ENCODE measurements at regions not wholly inside any gene's neighbourhood (a gene's known extent, or its start where the extent isn't known, plus 50 kb on each side); places are given as distances from the start of the nearest gene placed in this dataset.

- DNase-seq (no peak), ATAC-seq (no peak)
- no peaks in the 10 kb centered on the region for H3K4me1 ChIP-seq
- H3K27ac ChIP-seq, result no peak overlapping the region
- intact Hi-C loops (cut with DNase I), result no loop called here
- H3K36me3 ChIP-seq, result no peaks in the 10 kb centered on the region
- H3K4me3 ChIP-seq, result no peak overlapping the region
- H3K9me3 ChIP-seq, result no peaks in the 10 kb centered on the region
- no peaks in the 10 kb centered on the region for H3K27me3 ChIP-seq (ENCODE audit: low read depth)
- TF ChIP-seq CTCF (IDR thresholded peaks at IDR 0.05), result no peak
These were observed 61.3 kb upstream of the VCX2 start for GRCh38 chrX:8232406-8232805.

GRCh38 chrX:8233091-8233490 is 62.0 kb upstream of the VCX2 start:
- Histone ChIP-seq H3K9me3 (no peaks in the 10 kb centered on the region), H3K27me3 (ENCODE audit: low read depth) (no peaks in the 10 kb centered on the region), H3K4me1 (no peaks in the 10 kb centered on the region), H3K27ac (no peak overlapping the region), H3K36me3 (no peaks in the 10 kb centered on the region), H3K4me3 (no peak overlapping the region)
- ATAC-seq (no peak), DNase-seq (no peak)
- no peak for TF ChIP-seq CTCF (IDR thresholded peaks at IDR 0.05)
- intact Hi-C loops (cut with DNase I), result no loop called here

GRCh38 chrX:8235026-8235425 is 64.0 kb upstream of the VCX2 start:
- no peak for DNase-seq
- intact Hi-C loops (cut with DNase I), result no loop called here
- H3K4me1 ChIP-seq, result no peaks in the 10 kb centered on the region
- no peaks in the 10 kb centered on the region for H3K27me3 ChIP-seq (ENCODE audit: low read depth)
- no peak for TF ChIP-seq CTCF (IDR thresholded peaks at IDR 0.05)
- no peak overlapping the region for H3K27ac ChIP-seq
- no peaks in the 10 kb centered on the region for H3K9me3 ChIP-seq
- H3K4me3 ChIP-seq, result no peak overlapping the region
- ATAC-seq, result no peak
- H3K36me3 ChIP-seq, result no peaks in the 10 kb centered on the region

- no peak for DNase-seq
- TF ChIP-seq CTCF (IDR thresholded peaks at IDR 0.05), result no peak
- intact Hi-C loops (cut with DNase I), result no loop called here
- ATAC-seq, result no peak
- Histone ChIP-seq H3K36me3 (no peaks in the 10 kb centered on the region), H3K4me3 (no peak overlapping the region), H3K27me3 (ENCODE audit: low read depth) (no peaks in the 10 kb centered on the region), H3K27ac (no peak overlapping the region), H3K9me3 (no peaks in the 10 kb centered on the region), H3K4me1 (no peaks in the 10 kb centered on the region)
These were observed 66.7 kb upstream of the VCX2 start for GRCh38 chrX:8237718-8238117.

- no peaks in the 10 kb centered on the region for H3K36me3 ChIP-seq
- ATAC-seq, result no peak
- H3K4me1 ChIP-seq, result no peaks in the 10 kb centered on the region
- no peak for DNase-seq
- H3K9me3 ChIP-seq, result no peaks in the 10 kb centered on the region
- H3K27ac ChIP-seq, result no peak overlapping the region
- no peak for TF ChIP-seq CTCF (IDR thresholded peaks at IDR 0.05)
- intact Hi-C loops (cut with DNase I), result no loop called here
- no peaks in the 10 kb centered on the region for H3K27me3 ChIP-seq (ENCODE audit: low read depth)
- H3K4me3 ChIP-seq, result no peak overlapping the region
These were observed 71.5 kb upstream of the VCX2 start for GRCh38 chrX:8242431-8243020.

GRCh38 chrX:8244301-8244700 is 73.2 kb upstream of the VCX2 start:
- intact Hi-C loops (cut with DNase I), result no loop called here
- no peak for TF ChIP-seq CTCF (IDR thresholded peaks at IDR 0.05)
- ATAC-seq (no peak), DNase-seq (no peak)
- no peak overlapping the region for H3K27ac ChIP-seq
- no peaks in the 10 kb centered on the region for H3K36me3 ChIP-seq
- H3K4me3 ChIP-seq, result no peak overlapping the region
- no peaks in the 10 kb centered on the region for H3K27me3 ChIP-seq (ENCODE audit: low read depth)
- H3K4me1 ChIP-seq, result no peaks in the 10 kb centered on the region
- no peaks in the 10 kb centered on the region for H3K9me3 ChIP-seq

Measured in lower lobe of right lung (tissue), 2 donors.